ENCODE measurements at regions not wholly inside any gene's neighbourhood (a gene's known extent, or its start where the extent isn't known, plus 50 kb on each side); places are given as distances from the start of the nearest gene placed in this dataset.
A peak's percentile ranks its signal among the peaks of the same experiment; 100 is the strongest.

DNA sequence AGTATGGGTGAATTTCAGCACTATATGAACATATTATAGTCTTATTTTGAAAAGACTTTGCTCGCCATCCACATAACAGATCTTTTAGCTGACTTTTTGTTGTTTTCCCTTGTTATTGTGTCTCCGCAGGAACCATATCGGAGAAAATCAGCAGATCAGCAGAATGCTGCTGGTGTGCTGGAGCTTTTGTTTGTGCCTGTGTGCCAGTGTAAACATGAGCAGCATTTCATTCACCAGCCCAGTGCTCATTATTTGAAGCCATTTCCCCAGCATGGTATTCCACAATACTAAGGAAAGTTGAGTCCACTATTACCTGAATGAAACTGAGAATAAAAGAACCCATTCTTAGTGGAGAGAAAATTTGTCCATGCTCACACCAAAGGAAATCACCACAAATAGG, 261.8 kb upstream of the ARX start:
- Histone ChIP-seq H3K36me3 (no peaks in the 10 kb centered on the region), H3K27ac (no peak overlapping the region), H3K4me1 (no peaks in the 10 kb centered on the region), H3K4me3 (no peak overlapping the region), H3K27me3 (peaks cover 0 to 2% (median 0%) of the 10 kb centered on the region in 4 donors), H3K9me3 (no peaks in the 10 kb centered on the region)
- no peak for TF ChIP-seq CTCF (IDR thresholded peaks at IDR 0.05)
- DNase-seq (no peak), ATAC-seq (no peak), FAIRE-seq (no peak)
- intact Hi-C loops (cut with DNase I): no loop called here
- WGBS, 2 donors: 55 to 66% methylated on average over 3 of the region's 3 CpGs

DNA sequence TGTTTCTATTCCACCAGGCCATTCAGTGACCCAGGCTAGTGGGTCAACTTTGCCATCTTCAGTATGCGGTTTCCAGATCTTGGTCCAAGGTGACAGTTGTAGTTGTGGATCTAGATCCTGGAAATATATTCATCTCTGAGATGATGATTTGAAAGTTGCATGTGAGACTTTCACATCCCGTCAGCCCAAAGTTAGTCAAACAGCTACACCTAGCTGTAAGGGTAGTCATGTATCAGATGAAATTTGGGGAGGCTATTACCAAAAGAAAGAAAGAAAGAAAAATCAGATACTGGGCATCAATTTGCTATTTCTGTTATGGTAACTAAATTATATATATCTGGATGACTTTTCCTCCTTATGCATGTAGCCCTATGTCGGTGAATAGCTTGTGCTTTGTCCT, 259.4 kb upstream of the ARX start:
- H3K4me1 ChIP-seq: no peaks in the 10 kb centered on the region
- no peak overlapping the region for H3K27ac ChIP-seq
- 61 to 70% methylated on average over 3 of the region's 3 CpGs for whole genome bisulfite sequencing, 2 donors
- no peaks in the 10 kb centered on the region for H3K9me3 ChIP-seq
- no peak for DNase-seq
- no peak for TF ChIP-seq CTCF (IDR thresholded peaks at IDR 0.05)
- no peaks in the 10 kb centered on the region for H3K27me3 ChIP-seq
- no peak overlapping the region for H3K4me3 ChIP-seq
- no peak for ATAC-seq
- intact Hi-C loops (cut with DNase I): no loop called here
- no peak for FAIRE-seq
- no peaks in the 10 kb centered on the region for H3K36me3 ChIP-seq

- WGBS, 2 donors: 47 to 62% methylated on average over 2 of the region's 2 CpGs
- DNase-seq: no peak
- H3K4me1 ChIP-seq: no peaks in the 10 kb centered on the region
- intact Hi-C loops (cut with DNase I): no loop called here
- H3K27ac ChIP-seq: no peak overlapping the region
- ATAC-seq: no peak
- no peak for TF ChIP-seq CTCF (IDR thresholded peaks at IDR 0.05)
- peak; percentile 70 for FAIRE-seq
- no peaks in the 10 kb centered on the region for H3K9me3 ChIP-seq
- no peaks in the 10 kb centered on the region for H3K36me3 ChIP-seq
- H3K27me3 ChIP-seq: no peaks in the 10 kb centered on the region
- H3K4me3 ChIP-seq: no peak overlapping the region
Observed at GRCh38 chrX:25241461-25241860, 225.7 kb upstream of the ARX start.

- ATAC-seq (no peak), FAIRE-seq (no peak), DNase-seq (no peak)
- TF ChIP-seq CTCF (IDR thresholded peaks at IDR 0.05): no peak
- no peaks in the 10 kb centered on the region for H3K4me1 ChIP-seq
- H3K9me3 ChIP-seq: no peaks in the 10 kb centered on the region
- no peak overlapping the region for H3K4me3 ChIP-seq
- intact Hi-C loops (cut with DNase I): no loop called here
- 52 to 65% methylated on average over 5 of the region's 5 CpGs for WGBS, 2 donors
- peaks cover 0 to 9% (median 0%) of the 10 kb centered on the region in 4 donors for H3K27me3 ChIP-seq
- H3K36me3 ChIP-seq: no peaks in the 10 kb centered on the region
- no peak overlapping the region for H3K27ac ChIP-seq
Observed at GRCh38 chrX:25226151-25226550, 210.4 kb upstream of the ARX start.

GRCh38 chrX:25219480-25219879, 203.7 kb upstream of the ARX start:
- H3K27ac ChIP-seq: no peak overlapping the region
- intact Hi-C loops (cut with DNase I): no loop called here
- ATAC-seq (no peak), DNase-seq (no peak), FAIRE-seq (no peak)
- TF ChIP-seq CTCF (IDR thresholded peaks at IDR 0.05): no peak
- H3K4me1 ChIP-seq: no peaks in the 10 kb centered on the region
- no peaks in the 10 kb centered on the region for H3K36me3 ChIP-seq
- H3K9me3 ChIP-seq: no peaks in the 10 kb centered on the region
- H3K4me3 ChIP-seq: no peak overlapping the region
- peaks cover 0 to 9% (median 0%) of the 10 kb centered on the region in 4 donors for H3K27me3 ChIP-seq

All from pancreas (tissue), 10 donors.